Small intestine (tissue), 7 donors: ENCODE measurements at regions not wholly inside any gene's neighbourhood (a gene's known extent, or its start where the extent isn't known, plus 50 kb on each side); places are given as distances from the start of the nearest gene placed in this dataset.
A peak's percentile ranks its signal among the peaks of the same experiment; 100 is the strongest.
"Not testable (repeated sequence)": the region's sequence is repeated elsewhere in the genome, so short reads cannot be mapped to it uniquely, and the experiment has no call there.

Source experiments
- DNase-seq, 2 donors: peaks; one replicate each; pipeline versions ENCODE4 v3.0.0 to v3.0.0-alpha.2; 2013
- FAIRE-seq: peaks from 2 replicates; lab custom pipeline; 2012; peaks lifted over from hg19 to GRCh38; lab: Jason Lieb, UNC
- H3K27ac ChIP-seq, 3 donors: one replicate each; pipeline ENCODE4 v1.5.1; 2013; ENCODE audit warnings: low read length in 2 of 3, mild to moderate bottlenecking in 2 of 3, control low read depth in 1 of 3, inconsistent platforms in 1 of 3, low read depth in 1 of 3, moderate library complexity in 1 of 3
- H3K27me3 ChIP-seq, 3 donors: one replicate each; pipeline ENCODE4 v1.6.1; 2013; ENCODE audit warnings: low read length in 3 of 3, inconsistent platforms in 1 of 3; ENCODE audit not compliant: control insufficient read depth in 3 of 3, insufficient read depth in 3 of 3
- H3K36me3 ChIP-seq, 3 donors: one replicate each; pipeline ENCODE4 v1.6.1; 2013; ENCODE audit warnings: low read length in 3 of 3, inconsistent platforms in 1 of 3, low read depth in 1 of 3, mild to moderate bottlenecking in 1 of 3, moderate library complexity in 1 of 3; ENCODE audit not compliant: control insufficient read depth in 3 of 3, insufficient read depth in 2 of 3
- H3K4me1 ChIP-seq, 3 donors: one replicate each; pipeline ENCODE4 v1.6.1; 2013; ENCODE audit warnings: low read length in 2 of 3, inconsistent platforms in 1 of 3, low read depth in 1 of 3, mild to moderate bottlenecking in 1 of 3, moderate library complexity in 1 of 3; ENCODE audit not compliant: control insufficient read depth in 3 of 3, insufficient read depth in 2 of 3
- H3K4me3 ChIP-seq, 3 donors: one replicate each; pipeline ENCODE4 v1.5.1; 2013; ENCODE audit warnings: low read length in 3 of 3, control low read depth in 1 of 3, inconsistent platforms in 1 of 3, low read depth in 1 of 3, mild to moderate bottlenecking in 1 of 3, moderate library complexity in 1 of 3
- H3K9me3 ChIP-seq, 2 donors: one replicate each; pipeline ENCODE4 v1.6.1; 2013; ENCODE audit warnings: low read depth in 1 of 2, low read length in 1 of 2; ENCODE audit not compliant: control insufficient read depth in 2 of 2, insufficient read depth in 1 of 2
- WGBS, 3 donors: extraction: QIAGEN DNeasy Blood & Tissue Kit; methylation state at CpG; one replicate each; pipeline ENCODE4 v1.1.7; 2013; 5-methylcytosine and 5-hydroxymethylcytosine counted together
- donor health status: healthy with polysubstance abuse.
- donor health status: control.
- donor health status: control.
- donor health status: Bipolar disorder and iron deficiency.
- donor health status: healthy.

- FAIRE-seq (peak; percentile 90), DNase-seq (peak in 1 of 2 donors; percentile 31)
- not testable (repeated sequence) for H3K4me1 ChIP-seq, H3K36me3 ChIP-seq, H3K4me3 ChIP-seq, H3K27ac ChIP-seq, H3K27me3 ChIP-seq
- 57 to 63% (median 58%) methylated on average over 4 of the region's 4 CpGs for WGBS, 3 donors
- H3K9me3 ChIP-seq: peaks cover 7 to 44% of the 10 kb centered on the region in 2 donors
Measured at GRCh38 chr21:10424097-10424886, 97.1 kb upstream of the TPTE start.

DNA sequence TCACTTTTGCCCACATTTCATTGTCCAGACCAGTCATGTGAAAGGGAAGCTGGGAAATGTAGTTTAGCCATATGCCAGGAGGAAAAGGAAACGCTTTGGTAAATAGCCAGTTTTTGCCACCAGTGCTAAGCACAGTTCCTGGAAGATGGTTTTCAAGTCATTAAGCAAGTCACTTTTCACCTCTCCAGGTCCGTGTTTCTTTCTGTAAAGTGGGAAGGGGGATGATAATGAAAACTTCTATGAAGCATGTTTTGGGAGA, 96.6 kb upstream of the TPTE start:
- H3K36me3 ChIP-seq, FAIRE-seq, H3K4me3 ChIP-seq, H3K27ac ChIP-seq, H3K27me3 ChIP-seq, DNase-seq, H3K4me1 ChIP-seq: not testable (repeated sequence)
- WGBS, 3 donors: 13 to 39% (median 17%) methylated on average over 1 of the region's 2 CpGs
- H3K9me3 ChIP-seq: peaks cover 7 to 39% of the 10 kb centered on the region in 2 donors

DNA sequence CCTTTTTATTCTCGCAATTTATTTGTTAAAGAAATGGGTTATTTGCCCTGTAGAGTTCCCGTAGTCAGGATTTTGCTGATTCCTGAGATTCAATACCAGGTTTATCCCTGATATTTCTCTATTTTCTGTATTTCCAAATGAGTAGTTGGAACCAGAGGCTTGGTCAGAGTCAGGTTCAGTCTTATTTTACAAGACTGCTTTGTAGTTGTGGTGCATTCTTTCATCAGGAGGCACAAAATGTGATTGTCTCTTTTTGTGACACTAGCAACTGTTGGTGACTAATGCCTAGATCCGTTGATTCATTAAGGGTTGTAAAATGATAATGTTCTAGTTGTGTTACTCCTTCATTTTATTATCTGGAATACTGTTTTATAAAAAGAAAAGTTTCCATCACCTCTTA, 95.5 kb upstream of the TPTE start:
- H3K36me3 ChIP-seq: no peaks in the 10 kb centered on the region
- H3K9me3 ChIP-seq: peaks cover 10 to 42% of the 10 kb centered on the region in 2 donors
- no peak overlapping the region for H3K4me3 ChIP-seq
- DNase-seq (no peak), FAIRE-seq (no peak)
- no peaks in the 10 kb centered on the region for H3K4me1 ChIP-seq
- 66 to 71% (median 69%) methylated on average over 3 of the region's 3 CpGs for WGBS, 3 donors
- no peaks in the 10 kb centered on the region for H3K27me3 ChIP-seq
- H3K27ac ChIP-seq: no peak overlapping the region

DNA sequence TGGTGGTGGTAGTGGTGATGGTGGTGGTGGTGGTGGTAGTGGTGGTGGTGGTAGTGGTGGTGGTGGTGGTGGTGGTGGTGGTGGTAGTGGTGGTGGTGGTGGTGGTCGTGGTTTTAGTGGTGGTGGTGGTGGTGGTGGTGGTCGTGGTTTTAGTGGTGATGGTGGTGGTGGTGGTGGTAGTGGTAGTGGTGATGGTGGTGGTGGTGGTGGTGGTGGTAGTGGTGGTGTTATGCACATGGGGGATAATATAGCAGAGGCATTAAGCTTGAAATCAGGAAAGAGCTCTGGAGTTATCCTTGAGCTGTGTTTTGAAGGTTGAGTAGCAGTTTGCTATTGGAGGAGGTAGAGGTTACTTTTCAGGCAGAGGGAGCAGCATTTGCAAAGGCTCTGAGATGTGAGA, 94.6 kb upstream of the TPTE start:
- not testable (repeated sequence) for H3K27ac ChIP-seq, H3K4me3 ChIP-seq, H3K4me1 ChIP-seq, DNase-seq, FAIRE-seq, H3K36me3 ChIP-seq, H3K27me3 ChIP-seq
- peaks cover 10 to 45% of the 10 kb centered on the region in 2 donors for H3K9me3 ChIP-seq
- WGBS, 3 donors: 14 to 64% (median 57%) methylated on average over 1 to 2 of the region's 2 CpGs

DNA sequence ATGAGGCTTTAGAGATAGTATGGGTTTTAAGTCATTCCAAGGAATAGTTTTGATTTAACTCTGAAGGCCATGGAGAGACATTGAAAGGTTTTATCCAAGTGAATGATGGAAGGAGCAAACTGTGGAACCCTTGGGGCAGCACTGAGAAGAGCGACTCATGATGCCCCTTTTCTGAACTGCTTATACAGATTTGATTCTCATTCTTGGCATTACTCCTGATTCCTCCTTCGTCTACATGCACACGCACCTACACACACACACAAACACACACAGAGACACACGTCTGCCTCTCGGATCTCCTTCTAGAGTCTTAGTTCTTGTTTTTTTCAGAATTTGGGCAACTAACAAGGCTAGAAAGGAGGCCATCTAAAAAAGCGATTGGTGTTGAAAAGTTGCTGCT, 94.1 kb upstream of the TPTE start:
- H3K4me1 ChIP-seq, H3K36me3 ChIP-seq, H3K27me3 ChIP-seq, H3K4me3 ChIP-seq, H3K27ac ChIP-seq, FAIRE-seq: not testable (repeated sequence)
- H3K9me3 ChIP-seq: peaks cover 10 to 46% of the 10 kb centered on the region in 2 donors
- peak in 1 of 2 donors; percentile 34 for DNase-seq
- WGBS, 3 donors: 65 to 68% (median 66%) methylated on average over 6 of the region's 6 CpGs

GRCh38 chr21:10428981-10429534, 92.3 kb upstream of the TPTE start:
- not testable (repeated sequence) for H3K4me1 ChIP-seq, H3K4me3 ChIP-seq, H3K27me3 ChIP-seq, H3K27ac ChIP-seq, H3K36me3 ChIP-seq, FAIRE-seq
- WGBS, 3 donors: 5 to 20% (median 12%) methylated on average over 1 of the region's 1 CpG
- peak; percentile 15 to 33 for DNase-seq
- peaks cover 10 to 45% of the 10 kb centered on the region in 2 donors for H3K9me3 ChIP-seq

DNA sequence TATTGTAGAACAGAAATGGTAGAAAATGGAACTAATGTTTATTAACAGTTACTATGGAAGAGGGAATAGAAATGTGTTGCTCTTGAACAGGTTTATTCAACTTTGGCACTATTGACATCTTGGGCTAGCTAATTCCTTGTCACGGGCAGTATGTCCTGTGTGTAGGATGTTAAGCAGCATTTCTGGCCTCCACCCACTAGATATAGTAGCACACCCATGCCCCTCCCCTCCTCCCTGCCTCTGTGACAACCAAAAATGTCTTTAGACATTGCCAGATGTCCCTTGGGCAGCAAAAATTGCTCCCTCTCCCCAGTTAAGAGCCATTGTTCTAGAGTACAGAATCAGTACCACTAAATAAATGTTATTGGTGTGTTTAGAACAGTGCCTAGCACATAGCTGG, 91.4 kb upstream of the TPTE start:
- no peaks in the 10 kb centered on the region for H3K4me1 ChIP-seq
- DNase-seq (no peak), FAIRE-seq (no peak)
- no peaks in the 10 kb centered on the region for H3K27me3 ChIP-seq
- WGBS, 3 donors: 54 to 66% (median 56%) methylated on average over 1 of the region's 1 CpG
- H3K27ac ChIP-seq: no peak overlapping the region
- H3K36me3 ChIP-seq: no peaks in the 10 kb centered on the region
- no peak overlapping the region for H3K4me3 ChIP-seq
- peaks cover 10 to 45% of the 10 kb centered on the region in 2 donors for H3K9me3 ChIP-seq

- WGBS, 3 donors: 58 to 67% (median 63%) methylated on average over 6 of the region's 6 CpGs
Measured at GRCh38 chr21:10431995-10432394, 89.4 kb upstream of the TPTE start.

DNA sequence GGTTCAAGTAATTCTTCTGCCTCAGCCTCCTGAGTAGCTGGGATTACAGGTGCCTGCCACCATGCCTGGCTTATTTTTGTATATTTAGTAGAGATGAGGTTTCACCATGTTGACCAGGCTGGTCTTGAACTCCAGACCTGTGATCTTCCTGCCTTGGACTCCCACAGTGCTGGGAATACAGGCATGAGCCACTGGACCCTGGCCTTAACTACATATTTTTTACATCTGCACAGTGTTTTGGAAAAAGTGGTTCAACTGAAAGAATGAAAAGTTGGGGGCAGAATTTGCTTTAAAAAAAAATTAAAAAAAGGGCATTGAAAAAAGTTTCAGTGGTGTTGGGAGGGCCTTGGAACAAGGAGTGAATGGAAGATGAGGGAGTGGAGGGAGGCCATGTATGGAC, 88.9 kb upstream of the TPTE start:
- H3K27me3 ChIP-seq, H3K4me3 ChIP-seq, H3K27ac ChIP-seq, H3K36me3 ChIP-seq, H3K4me1 ChIP-seq, FAIRE-seq, DNase-seq: not testable (repeated sequence)
- peaks cover 3 to 28% of the 10 kb centered on the region in 2 donors for H3K9me3 ChIP-seq

More at GRCh38 chr21:10431995-10432394, 89.4 kb upstream of the TPTE start:
- H3K4me1 ChIP-seq, FAIRE-seq, H3K36me3 ChIP-seq, H3K27me3 ChIP-seq, DNase-seq, H3K27ac ChIP-seq, H3K4me3 ChIP-seq: not testable (repeated sequence)
- H3K9me3 ChIP-seq: peaks cover 6 to 32% of the 10 kb centered on the region in 2 donors
